HepG2 (cell line): ENCODE measurements at regions not wholly inside any gene's neighbourhood (a gene's known extent, or its start where the extent isn't known, plus 50 kb on each side); places are given as distances from the start of the nearest gene placed in this dataset.
A peak's percentile ranks its signal among the peaks of the same experiment; 100 is the strongest.

Experiments used
- ARNTL ChIP-seq: sonication (generic); formaldehyde crosslinking; IDR thresholded peaks from 2 replicates; pipeline ENCODE4 v1.4.0; 2020; ENCODE audit warnings: mild to moderate bottlenecking, missing genetic modification reagents
- ATF7-NPFF ChIP-seq: sonication (generic); formaldehyde crosslinking; IDR thresholded peaks from 2 replicates; pipeline ENCODE4 v1.8.1; 2023; ENCODE audit warnings: mild to moderate bottlenecking, low read depth, missing genetic modification reagents, moderate library complexity
- GABPB1 ChIP-seq: IDR thresholded peaks from 2 replicates; pipeline ENCODE4 v1.6.1; 2016; ENCODE audit warnings: mild to moderate bottlenecking, missing genetic modification reagents, moderate library complexity, missing compliant biosample characterization
- GFI1 ChIP-seq: sonication (generic); formaldehyde crosslinking; IDR thresholded peaks from 2 replicates; pipeline ENCODE4 v1.5.0; 2020; ENCODE audit warnings: missing genetic modification reagents, mild to moderate bottlenecking, borderline replicate concordance
- GTF2F1 ChIP-seq: fragments of 150-350 bp; IDR thresholded peaks from 2 replicates; pipeline ENCODE4 v1.6.1; 2014; ENCODE audit warnings: low read length
- HOXA5 ChIP-seq: sonication (generic); formaldehyde crosslinking; IDR thresholded peaks from 2 replicates; pipeline ENCODE4 v1.4.0; 2020; ENCODE audit warnings: missing genetic modification reagents
- JARID2 ChIP-seq: sonication (generic); formaldehyde crosslinking; IDR thresholded peaks from 2 replicates; pipeline ENCODE4 v1.8.1; 2023; ENCODE audit warnings: missing genetic modification reagents, inconsistent platforms; ENCODE audit not compliant: insufficient replicate concordance
- KAT8 ChIP-seq: IDR thresholded peaks from 2 replicates; pipeline ENCODE4 v1.6.1; 2016; ENCODE audit warnings: missing genetic modification reagents, missing compliant biosample characterization
- MAFG ChIP-seq: sonication (generic); formaldehyde crosslinking; IDR thresholded peaks from 2 replicates; pipeline ENCODE4 v1.5.1; 2020; ENCODE audit warnings: mild to moderate bottlenecking, missing genetic modification reagents
- PHF20 ChIP-seq: sonication (generic); formaldehyde crosslinking; IDR thresholded peaks from 2 replicates; pipeline ENCODE4 v1.5.0; 2020; ENCODE audit warnings: mild to moderate bottlenecking, missing genetic modification reagents
- PHF21A ChIP-seq: sonication (generic); formaldehyde crosslinking; IDR thresholded peaks from 2 replicates; pipeline ENCODE4 v1.5.0; 2020; ENCODE audit warnings: mild to moderate bottlenecking, missing genetic modification reagents
- REPIN1 ChIP-seq: sonication (generic); formaldehyde crosslinking; IDR thresholded peaks from 2 replicates; pipeline ENCODE4 v1.8.0; 2022; ENCODE audit warnings: missing genetic modification reagents, low read depth, mild to moderate bottlenecking, borderline replicate concordance
- RXRA ChIP-seq: sonication (generic); formaldehyde crosslinking; IDR thresholded peaks from 2 replicates; pipeline ENCODE4 v1.5.1; 2020; ENCODE audit warnings: missing genetic modification reagents
- SMAD3 ChIP-seq: sonication (generic); formaldehyde crosslinking; IDR thresholded peaks from 2 replicates; pipeline ENCODE4 v1.4.0; 2020; ENCODE audit warnings: missing genetic modification reagents
- SMARCE1 ChIP-seq: fragments of 450-650 bp; IDR thresholded peaks from 2 replicates; pipeline ENCODE4 v1.6.1; 2017; ENCODE audit warnings: borderline replicate concordance
- STAG1 ChIP-seq: sonication (generic); formaldehyde crosslinking; IDR thresholded peaks from 2 replicates; pipeline ENCODE4 v1.4.0; 2020; ENCODE audit warnings: missing genetic modification reagents
- TFAP4 ChIP-seq: sonication (generic); IDR thresholded peaks from 2 replicates; pipeline ENCODE4 v1.6.1; 2016; ENCODE audit warnings: low read depth, borderline replicate concordance
- THRA ChIP-seq: sonication (generic); formaldehyde crosslinking; IDR thresholded peaks from 2 replicates; pipeline ENCODE4 v1.4.0; 2020; ENCODE audit warnings: missing genetic modification reagents, borderline replicate concordance
- TOE1 ChIP-seq: sonication (generic); formaldehyde crosslinking; IDR thresholded peaks from 2 replicates; pipeline ENCODE4 v1.4.0; 2020; ENCODE audit warnings: mild to moderate bottlenecking, missing genetic modification reagents
- ZBTB7B ChIP-seq: sonication (generic); formaldehyde crosslinking; IDR thresholded peaks from 2 replicates; pipeline ENCODE4 v1.4.0; 2020; ENCODE audit warnings: missing genetic modification reagents
- ZFP37 ChIP-seq: sonication (generic); formaldehyde crosslinking; IDR thresholded peaks from 2 replicates; pipeline ENCODE4 v1.4.0; 2020; ENCODE audit warnings: missing genetic modification reagents, borderline replicate concordance
- ZNF292 ChIP-seq: sonication (generic); formaldehyde crosslinking; IDR thresholded peaks from 2 replicates; pipeline ENCODE4 v1.8.1; 2022; ENCODE audit warnings: mild to moderate bottlenecking, low read depth, missing genetic modification reagents, borderline replicate concordance
- ZNF704 ChIP-seq: sonication (generic); formaldehyde crosslinking; IDR thresholded peaks from 2 replicates; pipeline ENCODE4 v1.8.1; 2023; ENCODE audit warnings: mild to moderate bottlenecking, inconsistent platforms, moderate library complexity, missing genetic modification reagents, borderline replicate concordance
- ZNF790 ChIP-seq: sonication (generic); formaldehyde crosslinking; IDR thresholded peaks from 2 replicates; pipeline ENCODE4 v1.8.0; 2022; ENCODE audit warnings: missing genetic modification reagents, mild to moderate bottlenecking, borderline replicate concordance
- TF ChIP-seq, protein P1 (sequence below): sonication (generic); formaldehyde crosslinking; IDR thresholded peaks from 2 replicates; pipeline ENCODE4 v1.5.0; 2020; ENCODE audit warnings: mild to moderate bottlenecking, missing genetic modification reagents, moderate library complexity
- TF ChIP-seq, protein P2 (sequence below): sonication (generic); formaldehyde crosslinking; IDR thresholded peaks from 2 replicates; pipeline ENCODE4 v1.4.0; 2020; ENCODE audit warnings: mild to moderate bottlenecking, missing genetic modification reagents

- TF ChIP-seq KAT8 (CRISPR knock-in tag) (0 out of 2 replicates have a peak, but pooled peaks have one; percentile 22), THRA (CRISPR knock-in tag) (peak; percentile 50; the same call in 1 of the 2 replicates), REPIN1 (peak; percentile 24; the same call in 1 of the 2 replicates), GFI1 (CRISPR knock-in tag) (no peak), ZFP37 (CRISPR knock-in tag) (no peak), JARID2 (CRISPR knock-in tag) (no peak), SMARCE1 (no peak), ZNF704 (CRISPR knock-in tag) (no peak), PHF21A (no peak), TOE1 (CRISPR knock-in tag) (no peak), ARNTL (no peak), ZBTB7B (CRISPR knock-in tag) (no peak), MAFG (no peak), SMAD3 (CRISPR knock-in tag) (0 out of 2 replicates have a peak, but pooled peaks have one; percentile 26), ZNF790 (no peak), HOXA5 (no peak), ZNF292 (CRISPR knock-in tag) (no peak), STAG1 (peak; percentile 97), GABPB1 (CRISPR knock-in tag) (no peak), GTF2F1 (no peak), PHF20 (no peak), RXRA (CRISPR knock-in tag) (no peak), TFAP4 (no peak), ATF7-NPFF (CRISPR knock-in tag) (no peak)
- TF ChIP-seq, protein P1, sequence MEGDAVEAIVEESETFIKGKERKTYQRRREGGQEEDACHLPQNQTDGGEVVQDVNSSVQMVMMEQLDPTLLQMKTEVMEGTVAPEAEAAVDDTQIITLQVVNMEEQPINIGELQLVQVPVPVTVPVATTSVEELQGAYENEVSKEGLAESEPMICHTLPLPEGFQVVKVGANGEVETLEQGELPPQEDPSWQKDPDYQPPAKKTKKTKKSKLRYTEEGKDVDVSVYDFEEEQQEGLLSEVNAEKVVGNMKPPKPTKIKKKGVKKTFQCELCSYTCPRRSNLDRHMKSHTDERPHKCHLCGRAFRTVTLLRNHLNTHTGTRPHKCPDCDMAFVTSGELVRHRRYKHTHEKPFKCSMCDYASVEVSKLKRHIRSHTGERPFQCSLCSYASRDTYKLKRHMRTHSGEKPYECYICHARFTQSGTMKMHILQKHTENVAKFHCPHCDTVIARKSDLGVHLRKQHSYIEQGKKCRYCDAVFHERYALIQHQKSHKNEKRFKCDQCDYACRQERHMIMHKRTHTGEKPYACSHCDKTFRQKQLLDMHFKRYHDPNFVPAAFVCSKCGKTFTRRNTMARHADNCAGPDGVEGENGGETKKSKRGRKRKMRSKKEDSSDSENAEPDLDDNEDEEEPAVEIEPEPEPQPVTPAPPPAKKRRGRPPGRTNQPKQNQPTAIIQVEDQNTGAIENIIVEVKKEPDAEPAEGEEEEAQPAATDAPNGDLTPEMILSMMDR (CRISPR knock-in tag): peak; percentile 92
- TF ChIP-seq, protein P2, sequence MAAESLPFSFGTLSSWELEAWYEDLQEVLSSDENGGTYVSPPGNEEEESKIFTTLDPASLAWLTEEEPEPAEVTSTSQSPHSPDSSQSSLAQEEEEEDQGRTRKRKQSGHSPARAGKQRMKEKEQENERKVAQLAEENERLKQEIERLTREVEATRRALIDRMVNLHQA (CRISPR knock-in tag): no peak
Observed at GRCh38 chr2:137865954-137866540, 98.2 kb upstream of the HNMT start (continued).
